B cell (primary cell): ENCODE measurements at regions not wholly inside any gene's neighbourhood (a gene's known extent, or its start where the extent isn't known, plus 50 kb on each side); places are given as distances from the start of the nearest gene placed in this dataset.
"Not testable (repeated sequence)": the region's sequence is repeated elsewhere in the genome, so short reads cannot be mapped to it uniquely, and the experiment has no call there.

Experiments
- ATAC-seq: fragments of 200-7000 bp; cut with Tn5 transposase; one replicate; pipeline ENCODE4 v1.10.0; 2021; ENCODE audit warnings: low read depth, mild to moderate bottlenecking, moderate number of reproducible peaks, moderate library complexity
- CTCF ChIA-PET: fragments of 350-600 bp; sonication (Branson Sonifier 250); formaldehyde crosslinking; loops from one replicate; lab custom pipeline; 2021; ENCODE audit warnings: antibody characterized with exemption, inconsistent platforms; lab: Charles Lee
- POLR2A ChIA-PET: fragments of 350-600 bp; sonication (Branson Sonifier 250); formaldehyde crosslinking; loops from one replicate; lab custom pipeline; 2021; ENCODE audit warnings: antibody characterized with exemption; lab: Charles Lee
- DNase-seq: peaks from one replicate; pipeline ENCODE4 v3.0.0; 2013
- H2AFZ ChIP-seq: 2 replicates; pipeline ENCODE4 v1.6.1; 2012; ENCODE audit warnings: mild to moderate bottlenecking, low read depth, low read length; ENCODE audit not compliant: insufficient read depth, poor library complexity, severe bottlenecking
- H3K27ac ChIP-seq, 2 donors: 1 replicate in 1 of 2; 2 replicates in 1 of 2; pipeline ENCODE4 v1.5.1; 2012 to 2013; ENCODE audit warnings: low read length in 2 of 2, mild to moderate bottlenecking in 2 of 2, moderate library complexity in 1 of 2
- H3K27me3 ChIP-seq, 4 experiments: fragments of 200-600 bp in 1 of 4; sonication (generic) in 1 of 4; replicated peaks in 1 of 4; 1 replicate in 2 of 4; 2 replicates in 2 of 4; pipeline versions ENCODE4 v1.6.1 to v1.7.0; 2013 to 2016; ENCODE audit warnings: low read length in 3 of 4, mild to moderate bottlenecking in 2 of 4, mixed read lengths in 1 of 4, moderate library complexity in 1 of 4; ENCODE audit not compliant: insufficient read depth in 4 of 4, control insufficient read depth in 3 of 4; ENCODE audit errors: control extremely low read depth in 1 of 4
- H3K36me3 ChIP-seq, 2 experiments: replicated peaks in 1 of 2; 1 replicate in 1 of 2; 2 replicates in 1 of 2; pipeline versions ENCODE4 v1.6.1 to v1.7.1; 2013; ENCODE audit warnings: low read length in 1 of 2; ENCODE audit not compliant: insufficient read depth in 2 of 2, control insufficient read depth in 1 of 2; ENCODE audit errors: control extremely low read depth in 1 of 2, extremely low read depth in 1 of 2
- H3K4me1 ChIP-seq, 2 donors: fragments of 200-600 bp in 1 of 2; sonication (generic) in 1 of 2; 1 replicate in 1 of 2; 2 replicates in 1 of 2; pipeline versions ENCODE4 v1.5.1 to v1.6.1; 2013 to 2017; ENCODE audit warnings: low read length in 2 of 2; ENCODE audit not compliant: control insufficient read depth in 2 of 2, insufficient read depth in 2 of 2
- H3K4me2 ChIP-seq: replicated peaks from 2 replicates; pipeline ENCODE3; 2012; ENCODE audit warnings: mild to moderate bottlenecking, low read depth, low read length; ENCODE audit not compliant: poor library complexity, severe bottlenecking
- H3K4me3 ChIP-seq, 5 experiments: fragments of 200-600 bp in 1 of 5; sonication (generic) in 1 of 5; 1 replicate in 3 of 5; 2 replicates in 2 of 5; pipeline versions ENCODE4 v1.5.1 to v1.7.0; 2011 to 2016; ENCODE audit warnings: low read length in 4 of 5, mild to moderate bottlenecking in 4 of 5, low read depth in 2 of 5, control low read depth in 1 of 5, moderate library complexity in 1 of 5; ENCODE audit not compliant: insufficient read depth in 1 of 5; ENCODE audit errors: control extremely low read depth in 1 of 5, extremely low read depth in 1 of 5
- H3K79me2 ChIP-seq: fragments of 200-600 bp; sonication (generic); one replicate; pipeline ENCODE4 v1.6.0; 2016; ENCODE audit warnings: low read length; ENCODE audit not compliant: control insufficient read depth, insufficient read depth
- H3K9ac ChIP-seq: fragments of 200-600 bp; sonication (generic); 2 replicates; pipeline ENCODE4 v1.6.1; 2017; ENCODE audit warnings: mild to moderate bottlenecking, low read length, moderate library complexity
- H3K9me3 ChIP-seq, 3 donors: one replicate each; pipeline versions ENCODE4 v1.6.1 to v1.7.1; 2013; ENCODE audit warnings: low read length in 2 of 3; ENCODE audit not compliant: control insufficient read depth in 2 of 3, insufficient read depth in 1 of 3; ENCODE audit errors: control extremely low read depth in 1 of 3
- H4K20me1 ChIP-seq: 2 replicates; pipeline ENCODE4 v1.6.0; 2012; ENCODE audit warnings: mild to moderate bottlenecking, low read length; ENCODE audit not compliant: insufficient read depth, control insufficient read depth, poor library complexity, severe bottlenecking
- H3K27ac Mint-ChIP-seq: one replicate; pipeline ENCODE4 v1.8.0; 2021; ENCODE audit warnings: mixed read lengths
- H3K27me3 Mint-ChIP-seq: one replicate; pipeline ENCODE4 v1.8.0; 2021; ENCODE audit warnings: mixed read lengths
- H3K4me1 Mint-ChIP-seq: one replicate; pipeline ENCODE4 v1.8.0; 2021; ENCODE audit warnings: mixed read lengths
- H3K4me3 Mint-ChIP-seq: one replicate; pipeline ENCODE4 v1.8.0; 2021; ENCODE audit warnings: mixed read lengths
- H3K9me3 Mint-ChIP-seq: one replicate; pipeline ENCODE4 v1.8.0; 2022; ENCODE audit warnings: mixed read lengths; ENCODE audit not compliant: insufficient read depth
- CTCF ChIP-seq: fragments of 200-600 bp; IDR thresholded peaks from one replicate; pipeline ENCODE4 v1.8.0; 2022; ENCODE audit warnings: antibody characterized with exemption, mild to moderate bottlenecking
- WGBS: methylation state at CpG from one replicate; pipeline ENCODE4 v1.1.5; 2013; ENCODE audit warnings: missing lambda C conversion rate; ENCODE audit not compliant: insufficient coverage; 5-methylcytosine and 5-hydroxymethylcytosine counted together
- intact Hi-C: fragments of 100-400 bp; cut with micrococcal nuclease; formaldehyde crosslinking; loops from one replicate; pipeline ENCODE4 v1.10.0; 2022

GRCh38 chr2:64899081-64899865, 89.9 kb upstream of the SLC1A4 start:
- H3K4me3 ChIP-seq = no peak overlapping the region
- H3K27me3 ChIP-seq = no peaks in the 10 kb centered on the region
- H4K20me1 ChIP-seq = no peaks in the 10 kb centered on the region
- H3K4me1 ChIP-seq = peaks cover 4 to 9% of the 10 kb centered on the region in 2 donors
- H3K9me3 ChIP-seq = no peaks in the 10 kb centered on the region
- Mint-ChIP-seq H3K9me3 (no peaks in the 10 kb centered on the region), H3K4me3 (no peak overlapping the region), H3K4me1 (peaks cover 8% of the 10 kb centered on the region), H3K27ac (no peak overlapping the region), H3K27me3 (no peaks in the 10 kb centered on the region)
- WGBS = 93% methylated on average over 33 of the region's 37 CpGs
- H3K4me2 ChIP-seq = no peak overlapping the region
- H2AFZ ChIP-seq = no peak overlapping the region
- H3K27ac ChIP-seq = no peak overlapping the region
- ChIA-PET CTCF (no interaction called here), POLR2A (no interaction called here)
- no peaks in the 10 kb centered on the region for H3K36me3 ChIP-seq
- no peaks in the 10 kb centered on the region for H3K79me2 ChIP-seq
- TF ChIP-seq CTCF = no peak
- intact Hi-C loops = no loop called here
- H3K9ac ChIP-seq = no peak overlapping the region
- no peak for DNase-seq
- ATAC-seq = no peak

GRCh38 chr2:64899876-64900275, 89.3 kb upstream of the SLC1A4 start:
- intact Hi-C loops, H3K9me3 ChIP-seq, DNase-seq, H3K36me3 ChIP-seq, H3K4me3 Mint-ChIP-seq, H3K9ac ChIP-seq, H3K4me3 ChIP-seq, H2AFZ ChIP-seq, ATAC-seq, H3K79me2 ChIP-seq, H3K4me2 ChIP-seq, POLR2A ChIA-PET, H3K27ac Mint-ChIP-seq, H3K9me3 Mint-ChIP-seq, H3K27me3 Mint-ChIP-seq, H3K27me3 ChIP-seq, H3K27ac ChIP-seq, H4K20me1 ChIP-seq: not testable (repeated sequence)
- peaks cover 10 to 15% of the 10 kb centered on the region in 2 donors for H3K4me1 ChIP-seq
- 96% methylated on average over 5 of the region's 6 CpGs for WGBS
- peaks cover 14% of the 10 kb centered on the region for H3K4me1 Mint-ChIP-seq
- CTCF ChIA-PET = interaction anchor here (0.6 kb wide), 1 partner anchor 27 kb away, joined by 3 read pairs; no protein-coding TSS in a partner anchor
